ENCODE measurements at regions not wholly inside any gene's neighbourhood (a gene's known extent, or its start where the extent isn't known, plus 50 kb on each side); places are given as distances from the start of the nearest gene placed in this dataset.

- TF ChIP-seq CTCF (IDR thresholded peaks at IDR 0.05) (no peak), POLR2A (IDR thresholded peaks at IDR 0.05) (no peak)
Observed at GRCh38 chr9:17081814-17082213, 53.0 kb upstream of the CNTLN start.

Data from right lobe of liver (tissue), 4 donors.